Stomach (tissue), 8 donors: ENCODE measurements at regions not wholly inside any gene's neighbourhood (a gene's known extent, or its start where the extent isn't known, plus 50 kb on each side); places are given as distances from the start of the nearest gene placed in this dataset.
A peak's percentile ranks its signal among the peaks of the same experiment; 100 is the strongest.

Experiments used
- DNase-seq, 2 donors: peaks; one replicate each; pipeline versions ENCODE4 v3.0.0 to v3.0.0-alpha.2; 2013 to 2019
- H3K27ac ChIP-seq, 5 donors: fragments of 200-600 bp in 4 of 5; sonication (generic) in 4 of 5; one replicate each; pipeline ENCODE4 v1.5.1; 2013 to 2019; ENCODE audit warnings: mild to moderate bottlenecking in 1 of 5, moderate library complexity in 1 of 5
- H3K27me3 ChIP-seq, 3 donors: fragments of 200-600 bp; sonication (generic); one replicate each; pipeline ENCODE4 v1.5.1; 2017 to 2019; ENCODE audit warnings: mixed run types in 1 of 3
- H3K36me3 ChIP-seq, 4 donors: fragments of 200-600 bp; sonication (generic); 1 replicate in 3 of 4; 2 replicates in 1 of 4; pipeline ENCODE4 v1.5.1; 2016 to 2019
- H3K4me1 ChIP-seq, 4 donors: fragments of 200-600 bp; sonication (generic); one replicate each; pipeline ENCODE4 v1.5.1; 2016 to 2019
- H3K4me3 ChIP-seq, 4 donors: fragments of 200-600 bp; sonication (generic) in 3 of 4; one replicate each; pipeline ENCODE4 v1.5.1; 2016 to 2019; ENCODE audit warnings: mild to moderate bottlenecking in 1 of 4
- H3K9me3 ChIP-seq, 4 donors: fragments of 200-600 bp; sonication (generic); one replicate each; pipeline ENCODE4 v1.5.1; 2016 to 2019
- CTCF ChIP-seq, 7 experiments: fragments of 450-650 bp in 4 of 7; fragments of 200-600 bp in 3 of 7; sonication (generic) in 3 of 7; IDR thresholded peaks; one replicate each; pipeline ENCODE4 v1.5.1; 2016 to 2019; ENCODE audit warnings: antibody characterized with exemption in 7 of 7, control low read depth in 2 of 7, mild to moderate bottlenecking in 1 of 7
- EP300 ChIP-seq: sonication (generic); formaldehyde crosslinking; IDR thresholded peaks from one replicate; pipeline ENCODE4 v1.6.1; 2017; ENCODE audit warnings: antibody characterized with exemption
- POLR2A ChIP-seq, 4 donors: fragments of 450-650 bp; IDR thresholded peaks; one replicate each; pipeline ENCODE4 v1.6.1; 2016; ENCODE audit warnings: antibody characterized with exemption in 4 of 4, control low read depth in 2 of 4, mild to moderate bottlenecking in 1 of 4, moderate library complexity in 1 of 4
- POLR2AphosphoS5 ChIP-seq, 3 donors: sonication (generic); formaldehyde crosslinking; IDR thresholded peaks; one replicate each; pipeline ENCODE4 v1.6.1; 2016; ENCODE audit warnings: antibody characterized with exemption in 3 of 3
- WGBS, 5 donors: extraction: QIAGEN DNeasy Blood & Tissue Kit in 3 of 5; methylation state at CpG; one replicate each; pipeline versions ENCODE4 v1.1.5 to v1.1.7; 2013 to 2018; 5-methylcytosine and 5-hydroxymethylcytosine counted together
- intact Hi-C: fragments of 100-400 bp; cut with DNase I; formaldehyde crosslinking; loops from one replicate; pipeline ENCODE4 v1.15.1; 2023; ENCODE audit warnings: low total_unique reads
- donor health status: healthy with polysubstance abuse.
- donor health status: Bipolar disorder and iron deficiency.
- donor health status: healthy.

- Histone ChIP-seq H3K9me3 (no peaks in the 10 kb centered on the region), H3K27ac (no peak overlapping the region), H3K4me1 (no peaks in the 10 kb centered on the region), H3K4me3 (no peak overlapping the region), H3K27me3 (no peaks in the 10 kb centered on the region), H3K36me3 (no peaks in the 10 kb centered on the region)
- intact Hi-C loops: no loop called here
- peak in 1 of 2 donors; percentile 34 for DNase-seq
- 21 to 32% (median 30%) methylated on average over 3 of the region's 3 CpGs for WGBS, 5 donors
- TF ChIP-seq POLR2A (IDR thresholded peaks at IDR 0.05): no peak
- no peak for TF ChIP-seq EP300
- TF ChIP-seq CTCF (IDR thresholded peaks at IDR 0.05): no peak
- TF ChIP-seq POLR2AphosphoS5 (IDR thresholded peaks at IDR 0.05): no peak
Observed at GRCh38 chr20:48180024-48180423, 394.7 kb upstream of the SULF2 start.

GRCh38 chr20:48178633-48179032 lies 393.4 kb upstream of the SULF2 start:
- no peak for TF ChIP-seq POLR2AphosphoS5 (IDR thresholded peaks at IDR 0.05)
- no peak for TF ChIP-seq EP300
- no peak for TF ChIP-seq POLR2A (IDR thresholded peaks at IDR 0.05)
- TF ChIP-seq CTCF (IDR thresholded peaks at IDR 0.05): no peak
- Histone ChIP-seq H3K9me3 (no peaks in the 10 kb centered on the region), H3K4me3 (no peak overlapping the region), H3K27ac (no peak overlapping the region), H3K27me3 (no peaks in the 10 kb centered on the region), H3K36me3 (no peaks in the 10 kb centered on the region), H3K4me1 (no peaks in the 10 kb centered on the region)
- 69 to 76% (median 74%) methylated on average over 4 of the region's 4 CpGs for WGBS, 5 donors
- no peak for DNase-seq
- intact Hi-C loops: no loop called here

GRCh38 chr20:48177058-48177457 lies 391.8 kb upstream of the SULF2 start:
- 78 to 91% (median 88%) methylated on average over 8 of the region's 8 CpGs for WGBS, 5 donors
- TF ChIP-seq EP300 (no peak), POLR2AphosphoS5 (IDR thresholded peaks at IDR 0.05) (no peak), POLR2A (IDR thresholded peaks at IDR 0.05) (no peak), CTCF (IDR thresholded peaks at IDR 0.05) (no peak)
- intact Hi-C loops: no loop called here
- Histone ChIP-seq H3K4me3 (no peak overlapping the region), H3K36me3 (no peaks in the 10 kb centered on the region), H3K27ac (no peak overlapping the region), H3K9me3 (peaks cover 0 to 9% (median 4%) of the 10 kb centered on the region in 4 donors), H3K27me3 (no peaks in the 10 kb centered on the region), H3K4me1 (no peaks in the 10 kb centered on the region)
- DNase-seq: no peak

- H3K36me3 ChIP-seq: no peaks in the 10 kb centered on the region
- intact Hi-C loops: no loop called here
- no peak for DNase-seq
- H3K9me3 ChIP-seq: peaks cover 0 to 9% (median 4%) of the 10 kb centered on the region in 4 donors
- WGBS, 5 donors: 75 to 91% (median 88%) methylated on average over 8 of the region's 8 CpGs
- H3K27me3 ChIP-seq: no peaks in the 10 kb centered on the region
- no peaks in the 10 kb centered on the region for H3K4me1 ChIP-seq
- H3K27ac ChIP-seq: no peak overlapping the region
- H3K4me3 ChIP-seq: no peak overlapping the region
- TF ChIP-seq POLR2AphosphoS5 (IDR thresholded peaks at IDR 0.05) (no peak), EP300 (no peak), CTCF (IDR thresholded peaks at IDR 0.05) (no peak), POLR2A (IDR thresholded peaks at IDR 0.05) (no peak)
Observed at GRCh38 chr20:48176139-48176538, 390.9 kb upstream of the SULF2 start.
